ENCODE measurements at regions not wholly inside any gene's neighbourhood (a gene's known extent, or its start where the extent isn't known, plus 50 kb on each side); places are given as distances from the start of the nearest gene placed in this dataset.
"Not testable (repeated sequence)": the region's sequence is repeated elsewhere in the genome, so short reads cannot be mapped to it uniquely, and the experiment has no call there.

DNA sequence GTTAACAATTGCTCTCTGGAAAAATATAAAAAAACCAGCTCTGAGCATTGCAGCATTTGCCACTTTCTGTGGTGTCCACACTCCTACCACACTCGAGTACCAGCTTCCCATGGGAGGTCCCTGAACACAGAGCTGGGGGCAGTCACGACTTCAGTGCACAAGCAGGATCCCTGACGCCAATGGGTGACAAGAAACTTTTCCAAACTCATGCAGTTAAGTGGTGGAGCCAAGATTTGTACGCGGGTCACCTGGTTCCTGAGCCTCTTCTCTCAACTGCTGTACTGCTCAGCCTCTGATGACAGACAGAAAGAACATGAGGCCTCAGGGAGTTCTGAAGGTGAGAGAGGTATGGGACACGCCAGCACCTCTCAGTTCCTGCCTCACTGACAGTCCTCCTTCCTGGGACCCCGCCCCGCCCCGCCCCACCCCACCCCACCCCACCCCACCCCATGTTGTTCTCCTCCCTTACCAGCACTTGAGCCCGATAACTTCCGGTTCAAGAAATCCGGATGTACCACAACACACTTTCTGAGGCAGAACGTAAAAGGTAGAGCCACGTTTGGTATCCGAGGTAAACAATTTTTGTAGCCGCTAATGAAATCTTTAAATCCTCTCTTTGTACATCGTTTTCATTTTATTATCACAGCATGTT lies 287.6 kb downstream of the MYCN start:
- DNase-seq, result no peak

DNA sequence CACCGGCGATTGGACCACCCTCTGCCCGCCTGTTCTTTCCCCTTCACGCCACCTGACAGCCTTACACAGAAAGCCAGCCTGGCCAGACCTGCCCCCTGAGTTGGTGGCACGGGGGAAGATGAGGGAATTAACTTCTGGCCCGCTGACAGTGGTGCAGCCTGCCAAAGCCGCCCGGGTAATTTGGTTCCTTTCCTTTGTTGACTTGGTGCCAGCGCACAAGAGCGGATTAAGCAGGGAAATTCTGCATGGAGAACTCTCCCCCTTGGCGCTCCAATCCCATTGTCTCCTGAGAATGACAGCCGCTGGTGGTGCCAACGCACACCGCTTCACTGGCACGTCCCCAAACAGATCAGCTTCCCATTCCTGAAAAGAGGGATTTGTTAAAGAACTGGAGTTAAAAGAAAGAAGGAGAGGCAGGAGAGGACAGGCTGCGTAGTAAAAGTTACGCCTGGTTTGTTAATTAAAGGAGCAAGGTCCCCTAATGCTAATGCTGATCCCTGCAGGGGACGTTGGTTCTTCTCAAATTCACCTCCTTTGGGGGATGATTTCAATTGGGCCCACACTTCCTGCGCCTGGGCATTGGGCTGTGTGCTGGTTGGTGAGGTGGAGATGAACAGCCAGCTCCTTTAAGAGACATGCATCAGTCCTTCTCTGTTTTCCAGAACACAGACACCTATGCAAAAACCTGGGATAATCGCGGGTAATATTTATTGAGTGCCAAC lies 286.8 kb downstream of the MYCN start:
- DNase-seq, result no peak

DNA sequence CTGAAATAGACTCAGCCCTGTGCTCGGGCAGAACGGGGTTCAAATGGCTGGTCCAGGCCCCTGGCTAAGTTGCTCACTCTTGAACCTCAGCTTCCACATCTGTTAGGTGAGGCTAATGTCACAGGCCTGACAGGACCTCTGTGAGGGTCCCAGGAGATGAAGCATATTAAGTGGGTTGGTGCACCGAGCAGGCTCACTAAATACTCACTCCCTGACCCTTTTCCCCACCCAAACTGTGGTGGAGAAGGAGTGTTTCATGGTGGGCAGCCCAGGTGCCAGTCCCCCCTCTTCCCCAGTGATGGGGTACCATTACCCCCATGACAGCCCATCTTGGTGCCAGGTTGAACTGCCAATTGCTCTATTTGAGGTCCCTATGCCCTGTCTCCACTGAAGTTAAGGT lies 286.0 kb downstream of the MYCN start:
- DNase-seq, result no peak

DNA sequence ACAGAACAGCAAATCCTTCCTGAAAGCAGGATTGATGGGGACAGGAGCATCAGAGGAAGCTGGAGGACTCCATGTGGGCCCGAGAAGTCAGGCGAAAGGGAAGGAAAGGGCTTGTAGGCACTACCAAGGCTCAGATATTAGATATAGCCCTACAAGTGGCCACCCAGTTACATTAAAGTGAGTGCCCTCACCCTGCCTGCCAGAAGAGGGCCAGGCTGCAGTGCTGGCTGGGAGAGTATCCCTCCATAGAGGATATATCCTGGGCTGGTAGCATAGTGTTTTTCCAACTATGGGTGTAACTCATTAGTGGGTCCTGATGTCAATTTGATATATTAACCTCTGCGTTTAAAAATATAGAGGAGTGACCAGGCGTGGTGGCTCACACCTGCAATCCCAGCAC lies 285.2 kb downstream of the MYCN start:
- no peak for DNase-seq

DNA sequence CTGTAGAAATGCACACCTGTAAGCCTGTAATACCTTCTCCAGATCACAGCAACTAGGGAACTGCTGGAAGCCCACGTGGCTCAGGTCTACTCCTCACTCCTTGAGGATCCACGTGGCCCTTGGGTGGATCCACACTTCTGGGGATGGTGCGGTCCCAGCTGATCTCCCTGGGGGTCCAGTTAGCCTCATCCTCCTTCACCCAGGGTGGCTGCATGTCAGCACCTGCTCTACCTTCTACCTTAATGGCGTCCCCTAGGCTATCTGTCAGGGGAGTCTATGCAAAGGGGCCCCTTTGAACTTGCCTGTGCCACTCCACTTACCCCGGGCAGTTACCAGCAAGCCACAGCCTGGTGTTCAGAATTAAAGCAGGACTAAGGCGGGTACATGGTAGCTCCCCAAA lies 284.7 kb downstream of the MYCN start:
- DNase-seq, result no peak

DNA sequence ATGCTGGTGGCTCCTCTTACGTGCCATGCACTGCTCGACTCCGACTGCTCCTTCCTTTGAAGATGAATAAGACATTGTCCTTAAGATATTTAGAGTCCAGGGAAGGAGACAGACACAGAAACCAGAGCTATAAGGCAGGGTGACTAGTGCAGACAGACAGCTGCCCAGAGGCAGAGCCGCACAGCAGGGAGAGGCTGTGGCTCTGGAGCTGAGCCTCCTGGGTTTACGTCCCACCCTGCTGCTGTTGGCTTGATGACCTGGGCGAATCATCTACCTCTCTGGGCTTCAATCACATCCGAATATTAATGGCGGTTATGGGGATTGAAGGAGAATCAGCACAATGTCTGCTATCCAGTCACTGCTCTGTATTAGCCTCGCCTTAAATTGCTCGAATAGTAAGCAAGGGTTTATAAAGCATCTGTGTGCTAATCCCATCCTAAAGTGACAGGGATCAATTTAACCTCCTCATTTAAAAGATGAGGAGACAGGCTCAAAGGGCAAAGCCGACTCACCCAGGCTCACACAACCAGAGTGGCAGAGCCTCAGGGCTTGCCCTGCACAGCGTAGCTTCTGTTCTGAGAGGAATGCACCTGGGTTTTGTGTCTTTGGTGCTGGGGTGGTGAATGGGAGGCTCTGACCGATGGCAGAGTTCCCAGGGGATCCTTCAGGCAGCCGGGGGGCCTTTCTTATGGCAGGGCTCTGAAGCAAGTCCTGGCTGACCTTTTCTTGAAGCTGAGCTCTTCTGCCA lies 284.1 kb downstream of the MYCN start:
- no peak for DNase-seq

DNA sequence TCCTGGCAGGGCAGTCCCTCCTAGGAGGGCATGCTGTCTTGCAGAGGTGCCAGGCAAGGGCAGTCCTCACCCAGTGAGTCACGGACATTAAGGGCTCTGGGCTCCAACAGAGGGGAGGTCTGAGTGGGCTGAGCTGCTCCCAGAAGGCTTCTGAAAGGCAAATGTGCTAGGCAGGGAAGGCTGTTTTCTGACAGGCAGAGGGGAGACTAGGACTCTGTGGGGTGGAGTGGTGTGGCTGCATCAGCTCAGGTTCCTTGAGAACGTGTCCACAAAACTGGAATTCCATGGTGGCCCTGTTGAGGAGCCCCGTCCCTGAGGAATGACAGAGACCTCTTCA lies 283.5 kb downstream of the MYCN start:
- DNase-seq, result no peak

DNA sequence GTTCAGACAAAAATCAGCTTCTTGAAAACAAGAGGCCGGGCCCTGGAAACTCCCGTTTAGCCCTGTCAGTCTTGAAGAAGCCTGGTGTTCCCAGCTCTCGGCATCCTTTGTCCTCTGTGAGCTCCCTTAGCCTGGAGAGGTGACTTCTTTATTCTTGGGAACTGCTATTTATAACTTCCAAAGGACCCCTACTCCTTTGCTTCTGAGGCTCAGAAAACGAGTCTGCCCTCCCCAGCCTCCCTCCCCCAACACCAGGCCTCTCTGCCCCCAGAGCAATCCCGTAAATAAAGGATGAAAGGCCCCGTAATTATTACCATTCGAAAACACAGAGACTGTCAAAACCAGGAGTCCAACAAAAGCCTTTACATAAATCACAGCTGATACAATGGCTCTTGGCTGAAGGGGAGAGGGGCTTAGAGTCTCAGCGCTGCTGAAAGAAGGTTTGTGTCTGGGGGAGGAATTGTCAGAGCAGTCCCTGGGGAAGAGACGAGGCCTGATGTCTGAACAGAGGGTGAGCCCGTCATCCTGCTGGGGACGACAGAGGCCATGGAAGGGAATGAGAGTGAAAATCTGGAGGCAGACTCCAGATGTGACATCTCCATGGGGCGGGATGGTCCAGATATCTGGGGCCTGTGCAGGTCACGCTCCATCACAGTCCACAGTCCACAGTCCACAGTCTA lies 283.0 kb downstream of the MYCN start:
- no peak for DNase-seq

DNA sequence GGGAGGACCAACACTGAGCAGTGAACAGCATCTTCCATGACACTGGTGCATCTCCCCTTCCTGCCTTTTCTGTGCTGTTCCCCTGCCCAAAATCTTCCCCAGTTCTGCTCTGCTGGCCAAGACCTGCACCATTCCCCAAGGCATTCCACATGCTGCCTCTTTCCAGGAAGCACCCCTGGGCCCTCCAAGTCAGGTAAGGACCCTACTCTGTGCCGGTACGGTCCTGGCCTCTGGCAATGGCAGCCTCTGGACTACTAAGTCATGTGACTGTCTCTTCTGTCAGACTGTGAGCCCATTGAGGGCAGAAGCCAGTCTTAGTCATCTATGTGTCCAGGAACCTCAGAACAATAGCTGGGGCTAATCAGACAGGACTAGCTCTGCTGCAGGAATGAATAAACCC lies 282.0 kb downstream of the MYCN start:
- no peak for DNase-seq

DNA sequence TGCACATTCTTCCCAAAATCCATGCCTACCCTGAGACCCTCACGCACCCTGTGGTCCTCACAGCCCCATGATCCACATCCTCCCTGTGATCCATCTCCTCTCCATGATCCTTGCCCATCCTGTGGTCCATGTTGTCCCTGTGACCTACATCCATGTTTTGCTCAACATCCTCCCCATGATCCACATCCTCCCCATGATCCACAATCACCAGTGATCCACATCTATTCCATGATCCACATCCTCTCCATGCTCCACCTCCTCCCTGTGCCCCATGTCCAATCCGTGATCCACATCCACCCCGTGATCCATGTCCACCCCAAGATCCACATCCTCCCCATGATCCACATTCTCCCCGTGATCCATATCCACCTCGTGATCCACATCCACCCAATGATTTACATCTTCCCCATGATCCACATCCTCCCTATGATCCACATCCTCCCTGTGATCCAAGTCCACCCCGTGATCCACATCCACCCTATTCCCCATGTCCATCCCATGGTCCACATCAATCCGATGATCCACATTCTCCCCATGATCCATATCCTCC lies 281.2 kb downstream of the MYCN start:
- no peak for DNase-seq

DNA sequence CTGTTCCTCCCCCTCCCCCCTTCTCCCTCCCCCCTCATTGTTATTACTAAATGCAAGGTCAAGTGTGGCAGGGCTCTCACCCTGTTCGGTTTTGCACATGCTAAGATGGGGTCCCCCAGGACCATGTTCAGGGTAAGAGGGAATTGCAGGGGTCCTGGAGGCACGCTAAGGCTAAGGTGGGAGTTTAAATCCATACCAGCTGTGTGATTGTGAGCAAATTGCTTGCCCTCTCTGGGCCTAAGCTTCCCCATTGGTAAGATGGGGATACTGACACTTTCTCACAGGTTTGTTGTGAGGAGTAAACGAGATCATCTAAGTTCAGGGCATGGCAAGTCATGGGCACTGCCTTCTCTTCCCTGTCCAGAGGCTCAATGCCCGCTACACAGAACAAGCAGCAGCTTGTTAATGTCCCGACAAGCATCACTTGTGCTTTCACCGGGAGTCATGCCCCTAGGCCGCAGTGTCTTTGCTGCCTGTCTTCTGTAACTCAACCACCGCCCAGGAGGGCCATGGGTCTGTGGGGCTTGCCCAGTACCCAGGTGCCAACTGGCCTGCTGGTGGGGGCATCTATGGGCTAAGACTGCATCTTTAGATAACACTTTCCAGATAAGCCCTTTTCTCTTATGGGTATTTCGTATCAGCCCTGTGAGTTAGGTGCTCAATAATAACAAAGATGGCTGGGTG lies 279.1 kb downstream of the MYCN start:
- no peak for DNase-seq

DNA sequence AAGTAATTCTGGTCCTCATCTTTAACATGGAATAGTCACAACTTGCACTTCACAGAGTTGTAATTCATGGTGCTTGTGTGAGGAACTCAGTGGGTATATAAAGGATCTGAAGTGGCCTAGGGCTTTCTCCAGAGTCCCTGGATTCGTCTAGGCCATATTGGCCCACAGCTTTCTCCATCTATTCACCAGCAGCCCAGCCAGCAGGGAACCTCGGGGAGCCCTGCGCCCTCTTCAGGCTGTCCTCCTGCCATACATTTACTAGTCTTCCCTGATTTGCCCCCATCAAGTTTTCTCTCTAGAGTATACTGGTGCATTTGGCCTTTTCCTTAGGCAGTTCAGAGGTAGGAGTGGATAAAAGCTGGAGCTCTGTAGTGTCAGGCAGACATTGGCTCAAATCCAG lies 278.3 kb downstream of the MYCN start:
- no peak for DNase-seq

DNA sequence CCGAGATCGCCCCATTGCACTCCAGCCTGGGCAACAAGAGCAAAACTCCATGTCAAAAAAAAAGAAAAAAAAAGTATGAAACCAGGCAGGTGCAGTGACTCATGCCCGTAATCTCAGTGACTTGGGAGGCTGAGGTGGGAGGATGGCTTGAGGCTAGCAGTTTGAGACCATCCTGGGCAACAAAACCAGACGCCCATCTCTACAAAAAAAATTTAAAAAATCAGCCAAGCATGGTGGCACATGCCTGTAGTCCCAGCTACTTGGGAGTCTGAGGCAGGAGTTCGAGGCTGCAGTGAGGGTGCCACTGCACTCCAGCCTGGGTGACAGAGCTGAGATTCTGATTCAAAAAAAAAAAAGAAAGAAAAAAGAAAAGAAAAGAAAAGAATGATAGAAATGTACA lies 277.8 kb downstream of the MYCN start:
- no peak for DNase-seq

DNA sequence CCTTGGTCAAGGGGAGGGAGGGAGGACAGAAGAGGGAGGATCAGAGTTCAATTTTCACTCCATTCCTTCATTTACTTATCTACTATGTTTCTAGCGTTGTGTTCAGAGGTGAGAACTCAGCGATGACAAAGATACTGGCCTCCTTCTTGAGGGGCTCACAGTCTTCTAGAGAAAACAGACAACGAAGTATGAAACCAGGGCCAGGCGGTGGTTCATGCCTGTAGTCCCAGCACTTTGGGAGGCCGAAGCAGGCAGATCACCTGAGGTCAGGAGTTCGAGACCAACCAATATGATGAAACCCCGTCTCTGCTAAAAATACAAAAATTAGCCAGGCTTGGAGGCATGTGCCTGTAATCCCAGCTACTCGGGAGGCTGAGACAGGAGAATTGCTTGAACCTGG lies 277.4 kb downstream of the MYCN start:
- DNase-seq, result not testable (repeated sequence)

DNA sequence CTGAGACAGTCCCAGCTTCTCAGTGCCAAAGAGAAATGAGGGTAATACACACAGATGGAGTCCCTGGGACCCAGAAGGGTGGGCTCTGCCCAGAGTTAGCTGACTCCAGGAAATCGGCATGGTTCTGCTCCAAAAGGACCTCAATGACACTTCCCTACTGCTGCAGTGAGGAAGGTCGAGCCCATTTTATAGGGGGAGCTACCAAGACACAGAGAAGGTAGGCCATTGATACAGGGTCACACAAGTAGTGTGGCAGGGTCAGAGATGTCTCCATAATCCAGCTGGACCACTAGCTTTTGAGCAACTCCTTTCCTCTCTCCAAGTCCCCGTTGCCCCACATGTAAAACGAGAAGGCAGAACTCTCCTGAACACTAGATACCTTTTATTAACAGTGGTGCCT lies 276.9 kb downstream of the MYCN start:
- no peak for DNase-seq

DNA sequence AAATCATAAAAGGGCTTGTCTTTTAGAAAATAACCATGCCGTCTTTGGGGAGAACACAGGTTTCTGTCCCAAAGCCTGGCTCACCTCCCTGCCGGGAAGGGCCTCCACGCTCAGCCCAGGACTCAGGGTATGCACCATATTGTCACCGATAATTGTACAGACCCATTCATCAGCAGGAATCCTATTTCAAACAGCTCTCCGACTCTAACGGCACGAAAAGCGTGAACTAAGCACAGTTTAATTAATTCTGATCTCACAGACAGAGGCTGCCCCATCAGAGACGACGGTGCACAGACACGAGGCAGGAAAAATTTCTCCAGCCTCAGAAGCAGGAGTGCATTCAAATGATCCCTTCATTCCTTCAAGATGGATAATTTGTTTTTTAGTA lies 276.2 kb downstream of the MYCN start:
- no peak for DNase-seq

DNA sequence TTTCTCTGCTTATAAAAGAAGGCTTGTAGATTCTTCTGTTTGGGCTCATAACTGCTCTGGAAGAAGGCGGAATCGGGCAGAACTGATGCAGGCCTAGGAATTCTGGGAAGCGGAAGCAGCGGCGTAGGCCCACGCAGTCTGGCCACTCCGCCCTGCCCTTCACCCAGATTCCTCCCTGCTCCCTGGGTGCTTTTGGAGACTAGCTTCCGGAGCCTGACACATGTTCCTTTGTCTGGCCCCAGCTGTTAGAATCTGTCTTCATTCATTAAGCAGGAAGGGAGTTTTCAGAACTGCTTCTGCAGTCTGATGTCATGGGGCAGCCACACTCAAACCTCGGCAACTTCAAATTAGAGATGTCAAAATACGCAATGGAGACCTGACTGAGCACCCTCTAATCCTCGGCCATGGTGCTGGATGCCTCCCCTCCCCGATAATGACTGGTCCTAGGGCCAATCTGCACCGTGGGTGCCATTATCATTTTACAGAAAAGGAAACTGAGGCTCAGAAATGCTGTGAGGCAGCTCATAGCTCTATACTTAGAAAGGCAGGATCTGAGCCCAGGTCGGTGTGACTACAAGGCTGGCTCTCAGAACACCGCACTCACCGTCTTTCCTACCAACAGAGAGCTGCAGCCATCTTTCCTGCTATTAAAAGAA lies 275.7 kb downstream of the MYCN start:
- no peak for DNase-seq

DNA sequence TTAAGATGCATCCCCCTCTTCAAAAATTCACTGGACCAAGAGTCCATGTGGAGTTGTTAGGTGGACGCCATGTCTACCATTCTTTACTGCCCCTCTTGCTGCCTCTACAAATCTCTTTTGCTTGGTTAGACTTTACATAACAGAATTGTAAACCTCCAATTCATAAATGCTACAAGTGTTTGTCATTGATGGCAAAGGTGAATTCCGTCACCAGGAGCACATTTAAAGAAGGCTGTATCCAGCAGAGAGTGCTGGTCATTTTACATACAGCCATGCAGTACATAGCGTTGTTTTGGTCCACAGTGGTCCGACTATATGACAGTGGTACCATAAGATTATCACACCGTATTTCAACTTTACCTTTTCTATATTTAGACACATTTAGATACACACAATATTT lies 274.5 kb downstream of the MYCN start:
- DNase-seq, result no peak

DNA sequence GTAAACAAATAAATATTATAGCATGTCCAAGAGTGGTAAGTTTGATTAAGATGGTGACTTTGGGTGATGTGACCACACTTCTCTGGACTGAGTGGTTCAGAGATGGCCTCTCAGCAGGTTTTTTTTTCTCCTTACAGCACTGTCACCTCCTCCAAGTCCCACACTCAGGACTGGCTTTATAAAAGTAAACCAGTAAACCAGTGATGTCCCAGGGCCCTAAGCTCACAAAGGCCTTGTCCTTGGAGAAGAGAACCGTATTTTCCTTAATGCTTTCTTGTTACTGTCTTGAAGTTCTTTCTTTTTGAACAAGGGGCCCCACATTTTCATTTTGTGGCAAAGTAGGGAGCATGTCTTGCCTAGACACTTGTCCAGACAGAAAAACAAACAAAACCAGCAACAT lies 274.0 kb downstream of the MYCN start:
- DNase-seq, result no peak

DNA sequence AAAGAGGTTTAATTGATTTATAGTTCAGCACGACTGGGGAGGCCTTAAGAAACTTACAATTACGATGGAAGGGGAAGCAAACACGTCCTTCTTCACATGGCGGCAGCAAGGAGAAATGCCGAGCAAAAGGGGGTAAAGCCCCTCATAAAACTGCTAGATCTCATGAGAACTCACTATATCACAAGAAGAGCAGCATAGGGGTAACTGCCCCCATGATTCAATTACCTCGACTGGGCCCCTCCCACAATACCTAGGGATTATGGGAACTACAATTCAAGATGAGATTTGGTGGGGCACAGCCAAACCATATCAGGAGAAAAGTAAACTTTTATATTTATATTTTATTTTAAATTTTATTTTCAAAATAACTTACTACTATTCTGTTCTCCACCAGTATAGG lies 272.0 kb downstream of the MYCN start:
- DNase-seq, result no peak

DNA sequence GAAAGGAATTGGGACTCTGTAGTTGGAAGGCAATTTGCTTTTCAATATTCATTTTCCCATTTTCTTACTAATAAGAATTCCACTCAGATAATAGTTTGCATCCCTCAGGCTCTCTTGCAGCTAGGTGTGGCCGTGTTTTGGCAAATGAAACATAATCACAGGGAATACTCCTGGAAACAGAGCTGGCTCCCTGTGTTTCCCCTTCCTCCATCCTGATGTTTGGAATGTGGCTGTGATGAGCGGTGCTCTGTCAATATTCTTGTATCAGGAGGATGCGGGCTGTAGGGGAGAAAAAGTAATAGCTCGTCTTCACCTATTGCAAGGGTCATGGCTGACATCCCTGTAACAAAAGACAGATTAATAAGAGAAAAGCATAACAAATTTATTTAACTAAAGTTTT lies 271.0 kb downstream of the MYCN start:
- no peak for DNase-seq

DNA sequence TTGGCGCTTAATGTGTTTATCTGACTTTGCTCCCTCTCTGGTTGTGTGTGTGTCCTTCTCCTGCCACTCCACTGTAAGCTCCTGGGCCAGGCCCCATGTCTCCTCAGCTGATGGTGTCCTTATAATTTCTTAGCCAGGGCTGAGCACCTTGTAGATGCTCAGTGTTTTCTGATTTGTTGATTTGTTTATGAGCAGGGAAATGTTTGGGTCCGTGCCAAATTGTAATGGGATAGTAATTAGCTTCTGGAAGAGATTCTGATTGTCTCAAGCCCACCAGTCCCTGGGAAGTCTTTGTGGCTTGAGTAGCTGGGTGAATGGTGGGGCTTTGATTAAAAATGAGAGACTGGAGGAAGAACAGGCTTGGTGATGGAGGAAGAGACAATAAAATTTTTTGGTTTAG lies 270.5 kb downstream of the MYCN start:
- DNase-seq, result no peak

All from T1000 (cell line).